GM13977 (cell line): ENCODE measurements at regions not wholly inside any gene's neighbourhood (a gene's known extent, or its start where the extent isn't known, plus 50 kb on each side); places are given as distances from the start of the nearest gene placed in this dataset.
"Not testable (repeated sequence)": the region's sequence is repeated elsewhere in the genome, so short reads cannot be mapped to it uniquely, and the experiment has no call there.

Experiments
- DNase-seq: peaks from one replicate; pipeline ENCODE4 v3.0.0; 2012; ENCODE audit warnings: low spot score
- CTCF ChIP-seq: IDR thresholded peaks from 2 replicates; pipeline ENCODE4 v1.5.1; 2012; ENCODE audit warnings: mild to moderate bottlenecking, control low read depth; ENCODE audit not compliant: insufficient read depth; ENCODE audit errors: extremely low read depth, missing control alignments
- in situ Hi-C: fragments of 300-500 bp; cut with MboI; formaldehyde crosslinking; loops from one replicate; pipeline ENCODE4 v1.12.0; 2022; ENCODE audit warnings: low sequenced_read_pairs, low pct_unique_long_range_greater_than_20kb, mixed read lengths, inconsistent platforms; ENCODE audit not compliant: unreplicated experiment

GRCh38 chr4:121616449-121616848, 80.3 kb downstream of the ANXA5 start:
- DNase-seq, in situ Hi-C loops: not testable (repeated sequence)

GRCh38 chr4:121614101-121614500, 82.7 kb downstream of the ANXA5 start:
- in situ Hi-C loops, result no loop called here
- no peak for DNase-seq
- TF ChIP-seq CTCF, result no peak

- TF ChIP-seq CTCF, result no peak
- in situ Hi-C loops, result no loop called here
- DNase-seq, result no peak
Measured at GRCh38 chr4:121599049-121599448, 97.7 kb downstream of the ANXA5 start.

- no peak for TF ChIP-seq CTCF
Measured at GRCh38 chr4:121597346-121597934, 99.3 kb downstream of the ANXA5 start.

GRCh38 chr4:121594796-121595526, 101.8 kb downstream of the ANXA5 start:
- in situ Hi-C loops, result no loop called here
- TF ChIP-seq CTCF, result no peak
- no peak for DNase-seq

More at GRCh38 chr4:121597346-121597934, 99.3 kb downstream of the ANXA5 start:
- in situ Hi-C loops, result no loop called here
- DNase-seq, result peak; percentile 15

- no peak for TF ChIP-seq CTCF
- in situ Hi-C loops, result no loop called here
- no peak for DNase-seq
Measured at GRCh38 chr4:121593760-121594159, 103.0 kb downstream of the ANXA5 start.

GRCh38 chr4:121592257-121592656, 104.5 kb downstream of the ANXA5 start:
- in situ Hi-C loops, DNase-seq: not testable (repeated sequence)
